Muscle of back (tissue), 3 donors: ENCODE measurements at regions not wholly inside any gene's neighbourhood (a gene's known extent, or its start where the extent isn't known, plus 50 kb on each side); places are given as distances from the start of the nearest gene placed in this dataset.
"Not testable (repeated sequence)": the region's sequence is repeated elsewhere in the genome, so short reads cannot be mapped to it uniquely, and the experiment has no call there.

Experiments
- DNase-seq, 3 donors: peaks; one replicate each; pipeline versions ENCODE4 v3.0.0 to v3.0.0-alpha.2; 2013

GRCh38 chr5:125913200-125913599, 510.0 kb upstream of the GRAMD2B start:
- DNase-seq: no peak

- DNase-seq: no peak
Observed at GRCh38 chr5:125914471-125914870, 508.7 kb upstream of the GRAMD2B start.

GRCh38 chr5:125923958-125924357, 499.3 kb upstream of the GRAMD2B start:
- DNase-seq: not testable (repeated sequence)

GRCh38 chr5:125926172-125926571, 497.0 kb upstream of the GRAMD2B start:
- DNase-seq: no peak

- DNase-seq: no peak
Observed at GRCh38 chr5:125928663-125929062, 494.5 kb upstream of the GRAMD2B start.

GRCh38 chr5:125950012-125950615, 473.1 kb upstream of the GRAMD2B start:
- DNase-seq: no peak

GRCh38 chr5:125961150-125961549, 462.1 kb upstream of the GRAMD2B start:
- no peak for DNase-seq

- no peak for DNase-seq
Observed at GRCh38 chr5:125965577-125965976, 457.6 kb upstream of the GRAMD2B start.

- DNase-seq: no peak
Observed at GRCh38 chr5:125967576-125967975, 455.6 kb upstream of the GRAMD2B start.

- DNase-seq: no peak
Observed at GRCh38 chr5:125969011-125969813, 454.0 kb upstream of the GRAMD2B start.

- DNase-seq: peak in 1 of 3 donors; percentile 10
Observed at GRCh38 chr5:125969814-125970171, 453.4 kb upstream of the GRAMD2B start.

- DNase-seq: no peak
Observed at GRCh38 chr5:125970631-125971307, 452.4 kb upstream of the GRAMD2B start.

GRCh38 chr5:125972706-125973105, 450.5 kb upstream of the GRAMD2B start:
- no peak for DNase-seq

- peak in 2 of 3 donors; percentile 3 to 21 for DNase-seq
Observed at GRCh38 chr5:125974679-125975078, 448.5 kb upstream of the GRAMD2B start.

- peak in 1 of 3 donors; percentile 55 for DNase-seq
Observed at GRCh38 chr5:125976421-125977000, 446.7 kb upstream of the GRAMD2B start.

- DNase-seq: no peak
Observed at GRCh38 chr5:125978015-125978414, 445.2 kb upstream of the GRAMD2B start.

GRCh38 chr5:125979636-125980035, 443.6 kb upstream of the GRAMD2B start:
- no peak for DNase-seq

- DNase-seq: no peak
Observed at GRCh38 chr5:125981016-125981415, 442.2 kb upstream of the GRAMD2B start.

GRCh38 chr5:125987677-125988255, 435.4 kb upstream of the GRAMD2B start:
- no peak for DNase-seq

GRCh38 chr5:125992050-125992449, 431.2 kb upstream of the GRAMD2B start:
- DNase-seq: no peak

GRCh38 chr5:125999271-126000030, 423.8 kb upstream of the GRAMD2B start:
- not testable (repeated sequence) for DNase-seq
